Mesothelial cell of epicardium (in vitro differentiated cells): ENCODE measurements at regions not wholly inside any gene's neighbourhood (a gene's known extent, or its start where the extent isn't known, plus 50 kb on each side); places are given as distances from the start of the nearest gene placed in this dataset.

Experiments
- DNase-seq, 2 experiments: peaks; one replicate each; pipeline ENCODE4 v3.0.0; 2021; ENCODE audit warnings: low spot score in 2 of 2; ENCODE audit not compliant: unreplicated experiment in 2 of 2
- H3K27ac Mint-ChIP-seq: 2 replicates; pipeline ENCODE4 v1.8.0; 2021; ENCODE audit warnings: mixed read lengths
- H3K27me3 Mint-ChIP-seq: 2 replicates; pipeline ENCODE4 v1.8.0; 2021; ENCODE audit warnings: low read depth, mixed read lengths
- H3K36me3 Mint-ChIP-seq: 2 replicates; pipeline ENCODE4 v1.8.0; 2021; ENCODE audit warnings: mixed read lengths
- H3K4me1 Mint-ChIP-seq: 2 replicates; pipeline ENCODE4 v1.8.0; 2021; ENCODE audit warnings: mixed read lengths
- H3K4me3 Mint-ChIP-seq: 2 replicates; pipeline ENCODE4 v1.8.0; 2021; ENCODE audit warnings: mild to moderate bottlenecking, moderate library complexity, mixed read lengths
- H3K9me3 Mint-ChIP-seq: 2 replicates; pipeline ENCODE4 v1.8.0; 2021; ENCODE audit warnings: mixed read lengths
- TF ChIP-seq, protein P1 (sequence below): fragments of 200-600 bp; sonication (generic); IDR thresholded peaks from one replicate; pipeline ENCODE4 v1.5.0; 2021; ENCODE audit warnings: antibody characterized with exemption; ENCODE audit not compliant: unreplicated experiment

DNA sequence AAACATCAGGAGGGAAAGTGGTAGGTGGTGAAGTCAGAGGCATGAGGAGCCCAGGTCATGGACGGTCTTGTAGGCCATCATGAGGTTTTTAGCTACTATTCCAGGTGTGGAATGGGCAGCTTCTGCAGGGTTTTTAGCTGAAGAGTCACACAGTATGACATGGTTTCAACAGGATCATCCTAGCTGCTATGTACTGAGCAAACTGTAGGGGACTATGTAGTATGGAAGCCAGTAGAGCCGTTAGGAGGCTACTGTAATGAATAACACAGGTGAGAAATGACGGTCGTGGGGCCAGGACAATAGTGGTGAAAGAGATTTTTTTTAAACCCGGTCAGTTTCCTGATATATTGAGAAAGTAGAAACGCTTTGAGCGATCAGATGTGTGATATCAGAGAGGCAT is 167.6 kb upstream of the FN1 start:
- Mint-ChIP-seq H3K4me3 (no peak overlapping the region), H3K27ac (no peak overlapping the region), H3K27me3 (no peaks in the 10 kb centered on the region), H3K36me3 (no peaks in the 10 kb centered on the region), H3K9me3 (no peaks in the 10 kb centered on the region), H3K4me1 (peaks cover 5% of the 10 kb centered on the region)
- no peak for DNase-seq
- TF ChIP-seq, protein P1, sequence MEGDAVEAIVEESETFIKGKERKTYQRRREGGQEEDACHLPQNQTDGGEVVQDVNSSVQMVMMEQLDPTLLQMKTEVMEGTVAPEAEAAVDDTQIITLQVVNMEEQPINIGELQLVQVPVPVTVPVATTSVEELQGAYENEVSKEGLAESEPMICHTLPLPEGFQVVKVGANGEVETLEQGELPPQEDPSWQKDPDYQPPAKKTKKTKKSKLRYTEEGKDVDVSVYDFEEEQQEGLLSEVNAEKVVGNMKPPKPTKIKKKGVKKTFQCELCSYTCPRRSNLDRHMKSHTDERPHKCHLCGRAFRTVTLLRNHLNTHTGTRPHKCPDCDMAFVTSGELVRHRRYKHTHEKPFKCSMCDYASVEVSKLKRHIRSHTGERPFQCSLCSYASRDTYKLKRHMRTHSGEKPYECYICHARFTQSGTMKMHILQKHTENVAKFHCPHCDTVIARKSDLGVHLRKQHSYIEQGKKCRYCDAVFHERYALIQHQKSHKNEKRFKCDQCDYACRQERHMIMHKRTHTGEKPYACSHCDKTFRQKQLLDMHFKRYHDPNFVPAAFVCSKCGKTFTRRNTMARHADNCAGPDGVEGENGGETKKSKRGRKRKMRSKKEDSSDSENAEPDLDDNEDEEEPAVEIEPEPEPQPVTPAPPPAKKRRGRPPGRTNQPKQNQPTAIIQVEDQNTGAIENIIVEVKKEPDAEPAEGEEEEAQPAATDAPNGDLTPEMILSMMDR, result no peak

DNA sequence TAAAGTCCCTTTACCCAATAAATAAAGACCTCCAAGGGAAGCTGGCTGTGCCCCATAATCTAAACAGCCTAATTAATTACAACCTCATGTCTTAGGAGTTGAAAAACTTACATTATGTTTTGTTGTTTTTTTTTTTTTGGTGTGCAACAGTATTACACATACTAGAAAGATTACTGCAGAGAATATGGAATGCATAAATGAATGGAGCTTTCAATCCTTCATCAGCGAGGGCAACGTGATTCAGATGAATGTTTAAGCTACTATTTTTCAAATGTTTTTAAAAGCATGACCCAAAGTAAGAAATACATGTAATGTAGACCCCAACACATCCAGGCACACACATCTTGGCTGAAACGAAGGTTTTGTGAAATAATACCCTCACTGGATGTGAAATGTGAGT is 167.1 kb upstream of the FN1 start:
- DNase-seq, result no peak
- H3K27me3 Mint-ChIP-seq, result no peaks in the 10 kb centered on the region
- H3K9me3 Mint-ChIP-seq, result no peaks in the 10 kb centered on the region
- no peak overlapping the region for H3K27ac Mint-ChIP-seq
- TF ChIP-seq, protein P1, result no peak
- H3K4me1 Mint-ChIP-seq, result peaks cover 5% of the 10 kb centered on the region
- no peaks in the 10 kb centered on the region for H3K36me3 Mint-ChIP-seq
- no peak overlapping the region for H3K4me3 Mint-ChIP-seq

DNA sequence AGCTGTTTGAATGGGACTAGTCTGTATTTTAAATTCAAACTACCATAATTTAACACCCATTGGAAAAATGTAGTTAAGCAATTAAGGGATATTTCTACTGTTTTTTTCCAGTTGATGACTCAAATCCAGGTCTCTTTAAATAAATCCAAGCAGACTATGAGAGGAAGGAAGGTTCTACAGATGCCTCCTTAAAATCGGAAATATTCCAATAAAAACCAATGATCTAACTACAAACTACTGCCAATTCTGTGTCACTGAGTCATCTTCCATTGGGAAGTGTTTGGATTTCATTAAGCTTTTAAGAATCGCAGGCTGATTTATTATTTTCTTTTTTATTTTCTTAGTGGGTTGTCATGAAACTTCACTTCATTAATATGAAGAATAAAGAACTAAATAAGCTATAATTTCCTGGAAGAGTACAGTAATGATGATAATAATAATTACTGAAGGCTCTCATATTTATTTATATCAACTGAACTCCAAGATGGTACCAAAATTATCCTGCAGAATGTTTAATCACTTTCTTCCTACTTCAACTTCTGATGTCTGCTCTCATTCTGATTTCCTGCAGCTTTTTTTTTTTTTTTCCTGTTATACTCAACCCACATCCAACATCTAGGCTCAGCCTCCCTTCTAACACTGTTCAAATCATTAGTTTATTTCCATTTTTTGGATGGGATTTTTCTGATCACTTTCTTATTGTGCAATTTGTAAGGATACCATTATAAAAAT is 166.3 kb upstream of the FN1 start:
- H3K4me3 Mint-ChIP-seq, result no peak overlapping the region
- peaks cover 2% of the 10 kb centered on the region for H3K4me1 Mint-ChIP-seq
- H3K27ac Mint-ChIP-seq, result no peak overlapping the region
- no peaks in the 10 kb centered on the region for H3K36me3 Mint-ChIP-seq
- TF ChIP-seq, protein P1, result no peak
- H3K27me3 Mint-ChIP-seq, result no peaks in the 10 kb centered on the region
- DNase-seq, result no peak
- no peaks in the 10 kb centered on the region for H3K9me3 Mint-ChIP-seq

DNA sequence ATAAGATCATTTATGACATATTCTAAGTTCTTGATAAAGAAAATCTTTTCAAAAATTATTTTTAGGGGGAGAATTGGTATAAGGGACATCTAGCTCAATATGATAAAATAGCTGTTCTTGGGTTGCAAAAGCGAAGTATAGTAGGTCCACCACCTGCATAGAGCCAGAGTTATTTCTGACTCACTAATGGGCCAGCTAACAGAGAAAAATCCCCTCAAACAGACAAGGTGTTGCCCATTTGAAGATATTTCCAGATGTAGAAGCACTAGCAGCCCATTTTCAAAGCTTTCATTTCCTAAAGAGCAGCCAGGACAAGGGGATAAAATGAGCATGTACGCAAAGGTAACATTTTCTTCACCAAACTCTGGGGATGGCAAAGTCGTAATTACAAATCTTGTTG is 165.7 kb upstream of the FN1 start:
- Mint-ChIP-seq H3K4me3 (no peak overlapping the region), H3K36me3 (no peaks in the 10 kb centered on the region), H3K4me1 (peaks cover 2% of the 10 kb centered on the region), H3K27me3 (no peaks in the 10 kb centered on the region), H3K27ac (no peak overlapping the region), H3K9me3 (no peaks in the 10 kb centered on the region)
- TF ChIP-seq, protein P1, result no peak
- DNase-seq, result no peak

DNA sequence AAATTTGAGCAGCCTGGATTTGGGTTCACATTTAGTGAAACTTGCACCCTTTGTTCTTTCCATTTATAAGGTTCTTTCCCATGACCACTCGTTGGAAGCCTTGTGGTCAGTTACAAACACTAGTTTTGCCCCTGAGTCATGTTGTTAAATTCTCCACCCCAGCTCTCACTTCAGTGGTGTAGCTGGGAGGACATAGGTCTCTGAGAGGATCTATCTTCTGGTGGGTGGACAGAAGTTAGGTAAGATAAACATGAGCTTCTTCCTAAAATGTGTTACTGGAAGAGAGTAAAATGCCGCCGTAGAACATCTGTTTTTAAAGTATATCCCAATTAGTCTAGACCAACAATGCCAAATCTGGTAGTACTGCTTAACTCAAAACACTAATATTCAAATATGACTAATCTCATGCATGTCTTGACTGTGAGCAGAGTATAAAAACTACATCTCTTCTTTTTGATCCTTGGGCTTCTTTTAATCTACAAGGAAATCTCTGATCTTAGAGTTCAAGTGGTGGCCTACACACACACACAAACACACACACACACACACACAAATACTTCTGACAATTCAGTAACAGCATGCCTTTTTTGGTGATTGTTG is 162.6 kb upstream of the FN1 start:
- H3K27ac Mint-ChIP-seq, result no peak overlapping the region
- H3K4me1 Mint-ChIP-seq, result peaks cover 2% of the 10 kb centered on the region
- TF ChIP-seq, protein P1, result no peak
- DNase-seq, result no peak
- no peaks in the 10 kb centered on the region for H3K27me3 Mint-ChIP-seq
- no peaks in the 10 kb centered on the region for H3K36me3 Mint-ChIP-seq
- no peak overlapping the region for H3K4me3 Mint-ChIP-seq
- H3K9me3 Mint-ChIP-seq, result no peaks in the 10 kb centered on the region
